PC-3 (cell line): ENCODE measurements at regions not wholly inside any gene's neighbourhood (a gene's known extent, or its start where the extent isn't known, plus 50 kb on each side); places are given as distances from the start of the nearest gene placed in this dataset.
"Not testable (repeated sequence)": the region's sequence is repeated elsewhere in the genome, so short reads cannot be mapped to it uniquely, and the experiment has no call there.

Source experiments
- ATAC-seq: fragments of 200-7000 bp; cut with Tn5 transposase; 2 replicates; pipeline ENCODE4 v1.9.1; 2020; ENCODE audit warnings: mild to moderate bottlenecking, moderate library complexity
- BruUV-seq: library from RNA; stranded (reverse); fragments of 400-500 nt; replicated peaks from 2 replicates; lab custom pipeline; 2021; lab: Mats Ljungman, UMichigan
- CTCF ChIA-PET: fragments of 300-600 bp; sonication (Branson Sonifier 250); formaldehyde crosslinking; loops from one replicate; lab custom pipeline; 2022; ENCODE audit warnings: antibody characterized with exemption; lab: Charles Lee
- POLR2A ChIA-PET: fragments of 300-600 bp; sonication (Branson Sonifier 250); formaldehyde crosslinking; loops from one replicate; lab custom pipeline; 2022; ENCODE audit warnings: antibody characterized with exemption; ENCODE audit not compliant: unreplicated experiment; lab: Charles Lee
- DNase-seq: peaks from one replicate; pipeline ENCODE4 v3.0.0-alpha.2; 2015
- H2AFZ ChIP-seq: fragments of 300-600 bp; sonication (generic); 2 replicates; pipeline ENCODE4 v1.6.0; 2016; ENCODE audit warnings: antibody characterized with exemption, low read length
- H3F3A ChIP-seq: fragments of 300-600 bp; sonication (generic); one replicate; pipeline ENCODE4 v1.6.0; 2017; ENCODE audit warnings: antibody characterized with exemption, low read length, control low read depth, mild to moderate bottlenecking; ENCODE audit not compliant: unreplicated experiment
- H3K27ac ChIP-seq: fragments of 300-600 bp; sonication (generic); 2 replicates; pipeline ENCODE4 v1.5.1; 2016; ENCODE audit warnings: mild to moderate bottlenecking, low read length
- H3K27me3 ChIP-seq: fragments of 300-600 bp; sonication (generic); 2 replicates; pipeline ENCODE4 v1.6.1; 2016; ENCODE audit warnings: low read length, mixed read lengths
- H3K36me3 ChIP-seq: fragments of 300-600 bp; sonication (generic); 2 replicates; pipeline ENCODE4 v1.6.1; 2016; ENCODE audit warnings: low read depth, mixed run types, low read length, mixed read lengths
- H3K4me1 ChIP-seq: fragments of 300-600 bp; sonication (generic); 2 replicates; pipeline ENCODE4 v1.5.1; 2016; ENCODE audit warnings: low read length; ENCODE audit not compliant: insufficient read depth
- H3K4me2 ChIP-seq: fragments of 300-600 bp; sonication (generic); 2 replicates; pipeline ENCODE4 v1.6.0; 2016; ENCODE audit warnings: low read length
- H3K4me3 ChIP-seq: fragments of 300-600 bp; sonication (generic); 2 replicates; pipeline ENCODE4 v1.5.1; 2016; ENCODE audit warnings: mild to moderate bottlenecking, low read length, mixed read lengths
- H3K79me2 ChIP-seq: fragments of 300-600 bp; sonication (generic); 2 replicates; pipeline ENCODE4 v1.6.1; 2017; ENCODE audit warnings: low read length, mixed read lengths
- H3K9ac ChIP-seq: fragments of 300-600 bp; sonication (generic); 2 replicates; pipeline ENCODE4 v1.6.0; 2016; ENCODE audit warnings: mild to moderate bottlenecking, low read length
- H3K9me2 ChIP-seq: fragments of 300-600 bp; sonication (generic); replicated peaks from 2 replicates; pipeline ENCODE4 v1.6.1; 2016; ENCODE audit warnings: mixed run types, low read length, mixed read lengths
- H3K9me3 ChIP-seq: fragments of 300-600 bp; sonication (generic); 2 replicates; pipeline ENCODE4 v1.6.1; 2016; ENCODE audit warnings: low read length, mixed read lengths
- H4K20me1 ChIP-seq: fragments of 300-600 bp; sonication (generic); 2 replicates; pipeline ENCODE4 v1.6.1; 2016; ENCODE audit warnings: low read length, mixed read lengths
- intact Hi-C: fragments of 100-400 bp; cut with micrococcal nuclease; formaldehyde crosslinking; loops from 2 replicates; pipeline ENCODE4 v1.9.0; 2023

DNA sequence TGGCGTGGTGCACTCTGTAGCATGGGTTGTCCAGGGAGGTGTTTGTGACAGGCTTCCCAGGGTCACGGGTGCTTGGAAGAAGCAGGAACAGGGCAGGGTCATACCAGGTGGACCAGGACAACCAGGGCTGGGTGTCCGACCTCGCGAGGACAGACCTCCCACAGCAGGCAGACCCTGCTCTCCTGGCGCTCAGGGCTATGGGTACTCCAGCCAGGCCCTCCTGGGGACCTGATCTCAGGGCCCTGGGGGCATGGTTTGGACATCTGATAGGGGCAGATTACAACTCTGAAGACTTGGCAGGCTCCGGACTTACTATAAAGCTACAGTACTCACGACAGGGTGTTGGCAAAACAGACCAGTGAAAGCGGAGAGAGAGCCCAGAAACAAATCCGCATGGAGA lies 5410.2 kb upstream of the TPTE start:
- H3K79me2 ChIP-seq, POLR2A ChIA-PET, H4K20me1 ChIP-seq, H3K27ac ChIP-seq, H2AFZ ChIP-seq, BruUV-seq, H3K9me2 ChIP-seq, CTCF ChIA-PET, DNase-seq, H3K4me2 ChIP-seq, H3K27me3 ChIP-seq, H3F3A ChIP-seq, H3K9me3 ChIP-seq, H3K4me1 ChIP-seq, H3K9ac ChIP-seq, H3K36me3 ChIP-seq, ATAC-seq, intact Hi-C loops, H3K4me3 ChIP-seq: not testable (repeated sequence)

DNA sequence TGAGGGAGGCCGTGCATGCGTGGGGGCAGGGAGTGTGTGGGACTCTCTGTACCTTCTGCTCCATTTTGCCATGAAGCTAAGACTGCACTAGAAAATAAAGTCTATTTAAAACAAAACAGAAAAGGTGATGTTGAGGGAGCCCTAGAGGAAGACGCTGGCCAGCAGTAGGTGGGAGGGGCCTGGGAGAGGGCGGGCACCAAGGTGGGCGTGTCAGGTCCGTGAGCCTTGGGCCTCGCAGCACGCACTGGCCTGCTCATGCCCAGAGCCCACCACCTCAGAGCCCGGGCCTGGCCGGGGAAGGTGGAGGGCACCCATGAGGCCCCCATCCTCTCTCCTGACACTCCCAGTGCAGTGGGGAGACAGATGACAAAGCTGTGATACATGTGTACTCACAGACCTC lies 5408.3 kb upstream of the TPTE start:
- H3K36me3 ChIP-seq, result not testable (repeated sequence)

GRCh38 chr21:5114468-5114867 lies 5406.9 kb upstream of the TPTE start:
- H3K9ac ChIP-seq, H3K4me3 ChIP-seq, H3F3A ChIP-seq, H3K36me3 ChIP-seq, H3K9me2 ChIP-seq, H3K4me1 ChIP-seq, POLR2A ChIA-PET, H3K9me3 ChIP-seq, H3K27ac ChIP-seq, BruUV-seq, CTCF ChIA-PET, H2AFZ ChIP-seq, DNase-seq, H3K79me2 ChIP-seq, H3K27me3 ChIP-seq, H3K4me2 ChIP-seq, H4K20me1 ChIP-seq, intact Hi-C loops: not testable (repeated sequence)
- peak; percentile 62 for ATAC-seq

More for the DNA sequence above, 5408.3 kb upstream of the TPTE start:
- POLR2A ChIA-PET, H3K4me2 ChIP-seq, CTCF ChIA-PET, H2AFZ ChIP-seq, H4K20me1 ChIP-seq, H3K9me3 ChIP-seq, BruUV-seq, H3K9me2 ChIP-seq, H3K79me2 ChIP-seq, H3F3A ChIP-seq, H3K27ac ChIP-seq, H3K4me3 ChIP-seq, DNase-seq, intact Hi-C loops, H3K9ac ChIP-seq, H3K4me1 ChIP-seq, ATAC-seq, H3K27me3 ChIP-seq: not testable (repeated sequence)

GRCh38 chr21:5114893-5115645 lies 5406.3 kb upstream of the TPTE start:
- H3K4me2 ChIP-seq, H3K4me1 ChIP-seq, H3K9ac ChIP-seq, BruUV-seq, H3K4me3 ChIP-seq, H3F3A ChIP-seq, H3K27ac ChIP-seq, H3K9me2 ChIP-seq, POLR2A ChIA-PET, DNase-seq, H3K36me3 ChIP-seq, H2AFZ ChIP-seq, H3K79me2 ChIP-seq, H4K20me1 ChIP-seq, intact Hi-C loops, CTCF ChIA-PET, H3K27me3 ChIP-seq, H3K9me3 ChIP-seq: not testable (repeated sequence)
- ATAC-seq, result peak; percentile 9

DNA sequence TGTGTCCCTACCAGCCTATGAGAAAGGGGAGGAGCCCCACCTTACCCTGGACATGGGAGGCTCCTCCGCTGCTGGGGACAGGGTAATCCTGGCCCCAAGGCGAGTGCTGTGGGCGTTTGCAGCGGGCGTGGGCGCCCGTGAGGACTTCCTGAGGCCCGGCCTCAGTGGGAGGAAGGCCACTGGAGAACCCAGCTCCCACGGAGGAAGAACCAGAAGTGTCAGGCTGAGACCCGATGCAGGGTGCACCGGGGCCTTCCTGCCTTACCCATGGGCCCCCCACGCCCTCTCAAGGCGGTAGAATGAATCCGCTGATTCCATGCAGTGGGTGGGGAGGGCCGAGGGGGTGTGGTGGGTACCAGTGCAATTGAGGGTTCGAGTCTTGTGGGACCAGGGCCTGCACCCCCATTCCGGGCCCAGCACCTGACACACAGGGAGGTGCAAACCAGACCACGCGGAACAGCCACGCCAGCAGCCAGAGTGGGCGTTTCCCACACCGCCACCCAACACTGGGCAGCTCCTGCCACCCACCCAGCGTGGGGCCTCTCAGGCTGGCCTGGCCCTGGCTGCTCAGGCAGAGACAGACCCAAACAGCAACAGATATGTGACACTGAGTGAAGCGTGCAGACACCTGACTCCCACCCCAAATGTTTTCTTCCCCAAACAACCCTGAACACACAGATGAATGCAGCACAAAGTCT lies 5405.6 kb upstream of the TPTE start:
- H3K27ac ChIP-seq, H3K9me2 ChIP-seq, H3K9ac ChIP-seq, H3K4me3 ChIP-seq, H3K36me3 ChIP-seq, H3K4me2 ChIP-seq, H3K9me3 ChIP-seq, DNase-seq, H3K79me2 ChIP-seq, H2AFZ ChIP-seq, H3K27me3 ChIP-seq, intact Hi-C loops, H4K20me1 ChIP-seq, BruUV-seq, CTCF ChIA-PET, POLR2A ChIA-PET, H3F3A ChIP-seq, H3K4me1 ChIP-seq: not testable (repeated sequence)
- ATAC-seq, result peak; percentile 6; the same call in 1 of the 2 replicates

- H3K9me3 ChIP-seq, H4K20me1 ChIP-seq, POLR2A ChIA-PET, H3K9ac ChIP-seq, H3K27me3 ChIP-seq, ATAC-seq, H3K79me2 ChIP-seq, CTCF ChIA-PET, H3F3A ChIP-seq, H2AFZ ChIP-seq, H3K4me1 ChIP-seq, DNase-seq, H3K36me3 ChIP-seq, H3K4me3 ChIP-seq, H3K4me2 ChIP-seq, H3K9me2 ChIP-seq, intact Hi-C loops, H3K27ac ChIP-seq: not testable (repeated sequence)
- TSS peak; percentile 44 for BruUV-seq
These were observed 5404.8 kb upstream of the TPTE start for GRCh38 chr21:5116344-5117123.
